ENCODE measurements at regions not wholly inside any gene's neighbourhood (a gene's known extent, or its start where the extent isn't known, plus 50 kb on each side); places are given as distances from the start of the nearest gene placed in this dataset.
A peak's percentile ranks its signal among the peaks of the same experiment; 100 is the strongest.

DNA sequence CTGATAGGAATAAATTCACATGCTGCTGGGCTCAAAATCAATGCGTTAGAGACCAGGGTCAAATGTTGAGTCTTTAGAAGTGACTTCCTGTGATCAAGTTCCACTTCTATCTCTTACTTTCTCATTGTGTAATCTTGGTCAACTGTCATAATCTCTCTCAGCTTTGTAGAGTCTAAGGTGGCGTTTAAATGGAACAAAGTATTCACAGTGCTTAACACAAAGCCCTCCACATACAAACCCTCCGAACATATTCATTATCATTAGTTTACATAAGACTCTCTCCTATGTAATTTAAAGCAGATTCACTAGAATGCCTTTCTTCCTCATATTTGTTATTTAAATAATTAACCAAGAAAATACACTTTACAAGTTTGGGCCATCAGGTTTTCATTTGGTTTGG lies 1044.1 kb downstream of the EFNB2 start:
- DNase-seq = no peak

DNA sequence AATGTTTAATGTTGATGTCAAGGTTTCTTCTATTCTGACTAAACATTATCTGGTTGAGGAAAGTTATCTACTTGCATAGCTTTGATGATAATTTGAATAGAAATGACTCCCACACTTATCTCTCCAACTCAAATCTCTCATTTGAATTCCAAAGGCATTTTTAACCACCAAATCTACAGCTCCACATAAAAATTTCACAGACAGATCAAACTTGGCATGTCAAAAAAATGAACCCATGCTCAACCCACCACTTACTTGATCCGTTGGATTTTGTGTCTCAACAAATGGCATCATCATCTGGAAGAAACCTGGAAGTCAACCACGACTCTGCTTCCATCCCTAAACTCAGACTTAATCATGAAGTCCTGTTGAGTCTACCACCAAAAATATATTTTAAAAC lies 1050.4 kb downstream of the EFNB2 start:
- DNase-seq = no peak

DNA sequence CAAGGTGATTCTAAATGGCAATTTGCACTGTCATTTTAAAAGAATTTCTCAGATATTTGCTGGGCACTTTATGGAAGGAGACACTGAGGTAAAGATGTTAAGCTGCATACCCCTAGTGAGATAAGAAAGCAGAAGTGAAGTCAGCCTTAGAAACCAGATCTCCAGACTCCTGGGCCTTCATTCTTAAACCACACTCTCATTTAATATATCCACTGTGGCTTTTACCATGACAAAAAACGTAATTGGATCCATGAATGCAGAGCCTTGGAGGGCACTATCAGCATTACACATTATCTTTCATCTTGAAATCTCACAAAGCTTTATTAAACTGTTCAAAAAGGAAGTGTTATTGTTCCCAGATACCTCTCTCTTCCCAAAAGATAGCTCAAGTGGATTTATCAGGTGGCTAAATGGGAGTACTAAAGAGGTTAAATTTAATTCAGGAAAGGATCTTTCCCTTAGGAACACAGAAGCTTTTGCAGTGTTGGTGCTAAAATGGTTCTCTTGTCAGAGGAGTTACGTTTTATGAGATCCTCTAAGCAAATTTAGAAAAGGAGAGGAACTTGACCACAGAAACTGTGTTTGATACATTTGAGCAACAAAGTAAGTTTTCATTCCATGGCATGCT lies 1060.4 kb downstream of the EFNB2 start:
- no peak for DNase-seq

DNA sequence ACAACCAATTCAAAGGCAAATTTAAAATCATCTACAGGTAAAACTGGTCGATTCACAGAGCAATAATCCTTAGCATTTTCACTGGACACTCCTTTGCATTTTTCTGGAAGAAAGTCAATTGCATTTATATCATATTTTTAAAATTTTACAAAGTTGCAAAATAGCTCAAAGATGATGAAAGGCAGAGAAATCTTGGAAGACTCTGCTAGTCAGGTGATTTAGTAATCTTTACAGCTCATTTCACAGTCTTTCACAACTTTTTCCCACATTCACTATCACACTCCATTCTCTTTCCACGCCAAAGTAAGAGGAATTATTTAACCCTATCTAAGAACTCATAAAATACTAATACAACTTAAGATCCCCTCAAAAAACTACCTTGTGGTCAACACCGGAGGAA lies 1063.8 kb downstream of the EFNB2 start:
- DNase-seq = no peak

DNA sequence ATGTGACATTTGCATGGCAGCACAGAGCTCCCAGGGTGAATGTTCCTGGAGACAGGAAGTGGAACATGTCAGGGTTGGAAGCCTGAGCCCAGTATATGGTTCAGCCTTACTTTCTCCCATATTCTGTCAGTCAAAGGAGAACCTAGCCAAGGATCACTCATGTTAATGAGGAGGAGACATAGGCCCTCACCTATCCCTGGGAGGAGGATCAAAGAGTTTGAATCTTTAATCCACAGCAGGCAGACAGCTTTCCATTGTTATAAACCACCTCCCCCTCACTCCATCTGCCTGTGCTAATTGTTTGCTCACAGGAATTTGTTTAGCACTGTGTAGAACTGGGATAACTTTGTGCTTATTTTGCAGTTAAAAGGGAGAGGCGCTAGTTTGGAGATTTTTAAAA lies 1069.1 kb downstream of the EFNB2 start:
- no peak for DNase-seq

DNA sequence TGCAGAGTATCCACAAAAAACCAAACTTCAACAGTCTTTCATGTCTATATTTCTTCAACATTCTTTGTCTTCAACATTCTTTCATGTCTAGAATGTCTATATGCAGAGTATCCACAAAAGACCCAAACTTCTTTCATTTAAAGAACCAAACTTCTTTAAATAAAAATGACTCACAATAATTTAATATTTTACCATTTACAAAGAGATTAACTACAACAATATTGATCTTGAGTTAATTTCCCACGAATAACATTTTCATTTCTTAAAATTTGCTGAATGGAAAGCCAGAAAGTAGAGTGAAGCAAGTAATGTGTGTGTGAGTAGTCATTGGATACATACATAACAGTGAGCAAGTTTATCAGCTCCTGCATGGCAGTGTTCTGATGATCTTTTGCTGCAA lies 1069.7 kb downstream of the EFNB2 start, which contains the start of gene DAOA:
DAOA (plus strand) TSS at position 301 of the 400 bp plus-strand sequence.
- no peak for DNase-seq

DNA sequence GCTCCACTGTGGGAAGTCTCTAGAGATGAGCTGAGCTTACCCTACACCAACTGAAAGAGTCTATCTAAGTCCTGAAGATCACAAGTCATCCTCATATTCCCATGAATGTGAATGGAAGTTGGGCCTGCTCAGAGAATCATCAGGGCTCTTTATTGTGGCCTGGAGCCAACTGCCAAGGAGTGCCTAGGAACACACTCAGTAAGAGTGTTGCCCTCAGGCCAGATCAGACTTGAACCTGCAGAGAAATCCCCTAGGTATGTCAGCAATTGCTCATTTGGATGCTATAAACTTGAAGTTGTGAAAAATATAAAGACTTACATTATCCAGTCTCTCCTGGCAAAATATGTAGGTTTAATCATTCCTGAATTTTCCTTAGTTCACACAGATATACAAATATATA lies 1070.2 kb downstream of the EFNB2 start:
- no peak for DNase-seq

DNA sequence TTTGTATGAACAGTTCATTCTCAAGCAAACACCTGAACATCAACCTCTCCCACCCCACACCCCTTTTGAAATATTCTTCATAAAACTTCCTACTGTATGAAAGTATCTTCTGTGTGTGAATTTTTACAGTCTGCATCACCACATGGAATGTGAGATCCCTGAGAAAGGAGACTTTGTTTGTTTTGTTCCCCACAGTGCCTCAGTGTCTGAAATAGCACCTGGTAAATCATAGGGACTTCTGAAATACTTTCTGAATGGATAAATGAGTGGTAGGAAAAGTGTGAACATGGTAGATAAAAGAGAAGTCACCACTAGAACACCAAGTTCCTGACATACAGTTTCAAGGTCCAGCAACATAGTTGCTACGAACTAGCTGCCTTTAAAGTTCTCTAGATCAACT lies 1071.2 kb downstream of the EFNB2 start:
- peak; percentile 16 for DNase-seq

DNA sequence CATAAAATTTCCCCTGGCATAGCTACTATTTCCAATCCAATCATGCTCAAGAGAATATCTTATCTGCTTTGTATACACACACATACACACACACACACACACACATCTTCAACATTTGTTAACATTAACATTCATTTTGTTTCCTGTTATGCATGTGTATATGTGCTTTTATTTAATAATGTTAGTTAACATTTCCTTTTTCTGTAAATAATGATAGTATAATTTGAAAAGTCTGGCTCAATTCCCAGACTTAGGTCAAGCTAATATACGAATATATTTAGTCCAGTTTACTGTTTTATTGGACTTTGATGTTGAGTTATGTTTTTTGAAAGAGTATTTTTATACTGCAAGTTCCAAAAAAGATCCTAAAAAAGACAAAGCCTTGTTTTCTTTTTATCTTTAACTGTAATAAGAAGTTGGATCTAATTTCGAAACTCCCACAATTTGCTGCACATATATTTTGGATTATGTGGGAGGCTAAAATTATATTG lies 1072.4 kb downstream of the EFNB2 start:
- no peak for DNase-seq

DNA sequence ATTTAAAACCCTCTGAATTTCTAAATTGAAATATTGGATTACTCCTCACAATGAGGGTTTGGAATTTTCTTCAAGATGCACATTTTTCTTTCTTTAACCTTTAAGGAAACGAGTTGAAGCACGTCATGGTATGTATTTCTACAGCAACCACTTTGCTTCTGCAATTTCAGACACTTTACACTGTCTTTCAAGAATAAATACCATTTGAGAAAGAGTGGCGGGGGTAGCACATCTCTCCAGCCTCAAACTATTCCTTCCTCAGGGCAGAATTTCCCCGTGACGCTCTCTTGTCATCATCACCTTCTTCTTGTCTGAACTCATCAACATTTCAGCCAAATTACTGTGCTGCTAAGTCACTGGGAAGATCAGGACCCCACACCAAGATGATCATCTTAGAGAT lies 1073.4 kb downstream of the EFNB2 start:
- no peak for DNase-seq

DNA sequence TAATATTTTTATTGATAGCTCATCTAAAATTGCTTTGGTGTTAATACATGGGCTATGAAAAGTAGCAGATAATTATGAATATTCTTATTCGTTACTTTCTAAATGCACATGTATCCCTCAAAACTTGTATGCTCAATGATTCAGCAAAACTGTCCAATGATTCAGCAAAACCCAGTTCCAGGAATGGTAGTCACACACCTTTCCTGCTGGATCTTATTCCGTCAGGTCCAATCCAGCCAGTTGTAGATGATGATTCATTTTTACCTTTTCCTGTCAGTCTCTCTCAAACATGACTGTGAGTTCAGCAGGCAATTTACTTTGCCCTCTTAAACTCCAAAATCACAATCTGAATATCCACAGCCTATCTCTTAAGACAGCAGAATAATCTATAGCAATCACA lies 1082.6 kb downstream of the EFNB2 start:
- no peak for DNase-seq

DNA sequence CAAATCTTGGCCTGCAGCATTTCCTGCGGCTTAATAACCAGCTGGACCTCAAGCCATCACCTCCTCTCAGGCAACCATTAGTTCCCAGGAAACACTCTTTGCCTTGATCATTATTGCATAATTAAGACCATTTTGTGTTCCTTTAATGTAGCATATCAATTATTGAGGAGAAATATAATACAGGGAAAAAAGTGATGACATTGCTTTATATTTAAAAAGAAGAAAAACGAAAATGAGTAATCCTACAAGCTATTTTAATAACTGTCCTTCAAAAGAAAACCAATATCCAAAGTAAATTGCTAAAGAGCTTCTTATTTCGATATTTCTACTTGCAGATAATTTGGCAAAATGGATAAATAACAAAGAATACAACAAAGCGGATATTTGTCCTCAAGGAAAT lies 1084.7 kb downstream of the EFNB2 start:
- DNase-seq = no peak

DNA sequence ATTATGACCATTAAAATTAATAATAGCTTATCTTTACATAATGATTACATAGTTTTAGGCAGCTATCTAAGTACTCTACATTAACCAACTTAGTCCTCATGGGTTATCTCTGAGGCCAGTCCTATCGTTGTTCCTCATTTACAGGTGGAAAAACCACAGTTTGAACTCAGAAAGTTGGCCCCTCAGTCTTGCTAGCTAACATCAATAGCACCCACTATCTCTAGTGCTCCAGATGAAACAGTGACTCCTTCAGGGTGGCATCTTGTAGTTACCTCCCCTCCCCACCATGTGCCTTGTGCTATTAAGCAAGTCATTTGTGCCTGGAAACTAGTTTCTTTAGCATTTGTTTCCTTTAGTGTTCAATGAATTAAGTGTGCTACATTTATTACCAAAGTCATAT lies 1086.7 kb downstream of the EFNB2 start:
- DNase-seq = no peak

DNA sequence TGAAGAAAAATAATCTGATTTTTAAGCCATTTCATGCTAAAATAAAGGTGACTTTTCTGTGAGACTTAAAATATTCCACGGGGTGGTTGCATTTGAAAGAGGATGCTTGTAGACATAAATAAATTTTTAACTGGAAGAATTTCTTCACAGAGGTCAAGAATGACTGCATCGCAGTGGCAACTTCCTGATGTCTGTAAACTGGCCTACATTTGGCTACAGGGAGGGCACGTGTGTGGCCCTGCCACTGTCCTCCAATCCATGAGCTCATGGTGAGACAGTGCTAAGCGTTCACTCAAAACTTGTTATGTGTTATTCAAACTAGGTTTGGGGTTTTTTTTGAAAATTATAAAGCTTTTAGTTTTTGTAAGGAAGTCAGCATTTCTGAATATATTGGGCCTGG lies 1089.3 kb downstream of the EFNB2 start:
- no peak for DNase-seq

DNA sequence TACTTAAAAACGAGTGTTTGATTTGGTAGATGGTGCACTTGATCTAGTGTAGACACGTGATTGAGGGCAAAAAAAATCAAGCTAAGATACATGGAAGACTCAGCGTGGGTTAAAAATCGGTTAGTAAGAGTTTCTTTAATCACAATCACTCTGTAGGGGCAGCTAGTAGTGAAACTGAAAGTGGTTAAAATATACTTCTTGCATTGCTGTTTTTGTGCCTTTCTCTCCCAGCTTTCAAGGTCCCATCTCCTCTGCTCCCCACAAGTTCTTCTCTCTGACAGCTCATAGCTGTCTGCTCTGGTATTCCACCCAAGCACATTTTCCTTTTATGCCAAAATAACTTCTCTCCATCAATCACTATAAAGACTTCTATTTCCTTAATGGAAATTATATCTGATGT lies 1089.7 kb downstream of the EFNB2 start:
- DNase-seq = no peak

DNA sequence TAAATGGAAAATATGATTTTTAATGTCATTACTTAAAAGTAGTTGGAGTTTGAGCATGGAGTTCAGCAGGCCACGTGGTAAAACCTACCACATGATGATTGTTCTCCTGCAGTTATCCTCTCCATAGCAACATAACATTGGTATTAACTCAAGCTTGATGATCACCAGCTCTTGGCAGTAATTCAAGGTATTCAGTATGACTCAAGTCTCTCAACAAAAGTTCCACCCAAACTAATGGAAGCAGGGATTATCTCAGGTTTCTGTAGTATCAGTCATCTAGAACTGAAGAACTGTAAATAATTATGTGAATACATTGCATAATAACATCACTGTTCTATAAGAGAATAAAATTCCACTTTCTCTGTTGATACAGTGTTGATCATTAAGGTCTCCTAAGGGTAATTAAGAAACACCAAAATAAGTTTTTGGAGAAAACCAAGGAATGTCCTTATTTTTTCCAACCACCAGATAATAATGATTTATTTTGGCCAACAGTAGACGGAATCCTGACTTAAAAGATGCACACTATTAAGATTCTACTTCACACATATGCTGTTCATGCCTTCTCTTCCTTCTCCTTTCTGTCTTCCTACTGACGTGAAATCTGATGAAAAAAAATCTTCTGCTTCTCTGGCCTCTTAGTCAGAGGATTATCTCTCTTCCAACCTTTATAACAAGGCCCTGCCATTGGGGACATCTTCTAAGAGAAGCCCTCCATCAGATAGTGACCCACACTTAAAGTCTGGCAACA lies 1092.3 kb downstream of the EFNB2 start:
- peak; percentile 88 for DNase-seq

DNA sequence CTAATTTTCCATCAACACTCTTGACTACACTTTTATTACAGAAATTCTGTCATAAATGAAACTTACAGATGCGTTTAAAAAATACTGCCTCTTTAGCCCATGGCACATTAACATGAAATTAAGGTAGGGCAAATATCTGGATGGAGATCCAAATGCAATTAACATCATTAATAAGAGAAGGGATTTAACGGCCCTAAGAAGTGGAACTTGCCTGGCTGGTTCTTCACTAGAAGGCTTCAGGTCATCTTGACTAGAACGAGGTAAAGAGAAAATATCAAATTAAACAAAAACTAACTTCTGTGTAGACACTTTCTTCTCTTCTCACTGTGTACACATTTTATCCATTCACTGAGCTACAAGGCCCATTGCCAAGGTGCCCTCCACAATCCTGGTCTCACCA lies 1093.4 kb downstream of the EFNB2 start:
- no peak for DNase-seq

DNA sequence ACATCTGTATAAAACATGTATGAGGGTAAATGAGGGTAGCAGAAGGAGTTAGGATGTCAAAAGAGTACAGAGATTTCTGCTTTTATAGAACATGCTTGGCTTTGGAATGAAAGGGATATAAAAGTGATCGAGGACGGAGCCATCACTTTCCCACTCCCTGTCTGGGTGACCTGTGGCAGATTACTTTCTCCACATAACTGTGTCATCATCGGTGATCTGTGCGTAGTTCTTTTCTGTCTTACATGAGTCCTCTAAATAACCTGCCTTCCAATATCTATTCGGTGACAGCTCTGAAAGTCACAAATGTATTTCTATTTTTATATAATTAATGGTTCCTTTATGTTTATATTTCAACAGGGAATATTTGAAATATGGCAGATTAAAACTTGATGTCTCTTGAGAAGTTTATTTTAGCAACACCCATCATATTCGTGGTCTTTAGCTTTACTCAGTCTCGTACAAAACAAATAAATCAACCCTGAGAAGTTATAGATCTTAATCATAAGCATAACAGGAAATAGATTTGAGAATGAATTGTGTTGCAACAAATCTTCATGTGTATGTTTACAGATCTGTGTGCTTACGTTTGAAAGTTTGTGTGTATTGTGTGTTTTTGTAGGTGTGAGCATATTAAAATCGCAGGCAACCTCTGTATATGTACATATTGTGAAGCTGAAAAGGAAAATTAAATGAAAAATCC lies 1094.3 kb downstream of the EFNB2 start:
- DNase-seq = peak; percentile 3

DNA sequence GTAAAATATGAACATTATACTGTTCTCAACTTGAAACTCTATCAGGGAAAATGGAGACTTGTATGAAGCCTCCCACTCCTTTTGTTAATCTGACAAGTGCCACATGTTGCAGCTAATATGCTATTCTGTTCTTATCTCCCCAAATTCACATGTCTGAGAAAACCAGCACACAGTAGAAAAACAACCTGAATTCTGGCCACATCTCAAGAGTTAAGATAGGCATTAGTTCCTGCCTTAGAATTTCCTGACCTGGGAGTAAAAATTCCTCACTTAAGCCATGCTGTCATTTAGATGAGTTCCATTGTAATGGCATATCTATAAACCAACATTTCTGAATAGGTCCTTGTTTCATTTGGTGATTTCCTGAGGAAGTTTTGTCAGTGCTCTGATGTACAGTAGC lies 1098.5 kb downstream of the EFNB2 start:
- DNase-seq = no peak

DNA sequence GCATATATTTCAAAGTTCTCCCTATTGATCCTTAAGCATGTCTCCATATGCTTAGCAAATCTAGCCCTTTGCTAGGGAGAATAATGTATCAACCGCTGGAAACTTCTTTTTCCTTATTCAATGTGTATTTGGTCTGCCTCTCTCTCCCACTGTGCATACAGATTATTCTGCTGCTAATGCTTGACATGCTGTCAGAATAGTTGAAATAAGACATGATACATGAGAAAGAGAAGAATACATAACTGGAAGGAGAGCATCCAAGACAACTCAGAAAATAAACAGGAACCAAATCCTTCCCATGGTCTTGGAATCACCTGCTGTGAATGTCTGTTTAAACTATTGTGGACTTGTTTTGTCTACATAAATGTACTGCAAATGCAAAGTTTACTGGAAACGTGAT lies 1103.0 kb downstream of the EFNB2 start:
- no peak for DNase-seq

DNA sequence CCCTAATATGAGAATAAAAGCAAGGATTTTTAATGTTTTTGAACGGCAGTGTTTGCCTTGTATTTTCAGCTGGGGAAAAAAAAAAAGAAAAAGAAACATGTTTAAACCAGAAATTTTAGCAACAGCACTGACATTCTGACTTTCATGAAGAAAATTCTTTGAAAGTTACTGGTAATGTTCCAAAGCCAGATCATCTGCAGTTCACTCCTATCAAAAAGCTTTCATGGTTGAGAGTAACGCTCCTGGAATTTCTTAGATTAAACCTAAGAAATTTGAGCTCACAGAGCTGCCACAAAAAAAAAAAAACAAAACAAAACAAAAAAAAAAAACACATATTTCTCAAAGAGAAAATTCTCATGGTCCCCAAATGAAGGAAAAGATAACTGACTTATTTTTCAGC lies 1106.7 kb downstream of the EFNB2 start:
- peak; percentile 31 for DNase-seq

DNA sequence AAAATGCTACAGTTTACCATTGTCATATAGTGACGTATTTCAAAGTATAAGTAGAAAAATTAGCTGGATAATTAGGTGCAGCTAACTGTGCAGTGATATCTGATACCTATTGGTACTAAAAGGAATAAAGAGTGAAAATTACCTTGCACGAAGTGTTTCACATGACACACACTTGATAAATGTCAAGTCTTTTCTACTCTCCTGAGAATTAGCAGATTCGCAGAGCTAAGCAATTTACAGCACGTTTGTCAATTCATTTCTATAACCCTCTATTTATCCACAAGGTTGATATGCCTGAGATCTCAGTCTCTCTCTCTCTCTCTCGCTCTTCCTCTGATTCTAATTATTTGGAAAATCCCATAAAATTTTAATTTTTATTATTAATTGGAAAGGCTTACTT lies 1109.0 kb downstream of the EFNB2 start:
- DNase-seq = no peak

DNA sequence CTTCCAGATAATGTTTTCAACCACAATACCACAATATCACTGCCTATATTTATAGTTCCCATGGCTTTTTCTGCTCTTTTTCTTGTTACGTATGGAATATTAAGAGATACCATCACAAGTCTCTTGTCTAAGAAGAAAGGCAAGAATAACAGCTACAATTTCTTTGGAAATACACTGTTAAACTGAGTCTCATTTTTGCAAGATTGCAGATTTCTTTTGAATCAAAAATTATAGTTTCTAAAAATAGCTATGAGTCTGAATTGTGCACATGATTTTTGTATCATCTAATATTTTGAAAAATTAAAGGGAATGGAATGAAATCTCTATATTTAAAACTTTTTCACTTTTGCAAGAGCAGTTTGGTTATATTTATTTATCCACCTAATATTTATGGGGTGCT lies 1120.8 kb downstream of the EFNB2 start:
- DNase-seq = no peak

DNA sequence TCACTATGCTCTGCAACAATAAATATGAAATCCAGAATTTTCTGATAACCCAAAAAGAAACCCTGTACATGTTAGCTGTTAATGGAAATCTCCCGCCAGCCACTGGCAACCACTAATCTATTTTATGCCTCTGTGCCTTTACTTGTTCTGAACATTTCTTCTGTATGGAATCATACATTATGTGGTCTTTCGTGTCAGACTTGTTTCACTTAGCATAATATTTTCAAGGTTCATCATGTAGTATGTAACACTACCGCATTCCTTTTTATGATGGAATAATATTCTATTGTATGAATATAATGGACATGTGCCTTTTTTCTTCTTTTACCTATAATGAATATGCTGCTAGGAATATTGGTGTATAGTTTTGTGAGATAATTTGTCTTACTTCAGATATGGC lies 1123.3 kb downstream of the EFNB2 start:
- no peak for DNase-seq

All from EL (cell line).